Neuronal stem cell (in vitro differentiated cells): ENCODE measurements at regions not wholly inside any gene's neighbourhood (a gene's known extent, or its start where the extent isn't known, plus 50 kb on each side); places are given as distances from the start of the nearest gene placed in this dataset.

Source experiments
- DNase-seq: peaks from one replicate; pipeline ENCODE4 v3.0.0-alpha.2; 2013; ENCODE audit warnings: low spot score
- H2AFZ ChIP-seq: one replicate; pipeline ENCODE4 v1.6.1; 2013; ENCODE audit warnings: mild to moderate bottlenecking, low read length, inconsistent platforms
- H2AK5ac ChIP-seq: 2 replicates; pipeline ENCODE4 v1.6.1; 2013; ENCODE audit warnings: low read depth, mild to moderate bottlenecking, inconsistent platforms, low read length, moderate library complexity, mixed read lengths
- H2BK120ac ChIP-seq: 2 replicates; pipeline ENCODE4 v1.6.1; 2013; ENCODE audit warnings: low read depth, mild to moderate bottlenecking, inconsistent platforms, low read length, moderate library complexity, mixed read lengths
- H2BK12ac ChIP-seq: one replicate; pipeline ENCODE4 v1.6.1; 2013; ENCODE audit warnings: low read length, inconsistent platforms
- H2BK15ac ChIP-seq: 2 replicates; pipeline ENCODE4 v1.6.1; 2013; ENCODE audit warnings: mild to moderate bottlenecking, low read length, inconsistent platforms, mixed read lengths
- H2BK5ac ChIP-seq: one replicate; pipeline ENCODE4 v1.6.1; 2013; ENCODE audit warnings: inconsistent platforms, mild to moderate bottlenecking, low read length, moderate library complexity
- H3K14ac ChIP-seq: one replicate; pipeline ENCODE4 v1.6.1; 2013; ENCODE audit warnings: low read length, inconsistent platforms
- H3K18ac ChIP-seq: 2 replicates; pipeline ENCODE4 v1.6.1; 2013; ENCODE audit warnings: low read length, inconsistent platforms
- H3K23ac ChIP-seq: 2 replicates; pipeline ENCODE4 v1.6.1; 2013; ENCODE audit warnings: low read depth, mild to moderate bottlenecking, mixed read lengths, low read length, inconsistent platforms; ENCODE audit not compliant: poor library complexity
- H3K27ac ChIP-seq: replicated peaks from 3 replicates; pipeline ENCODE4 v1.5.1; 2013; ENCODE audit warnings: low read length, inconsistent platforms
- H3K27me3 ChIP-seq, 3 experiments: 2 replicates each; pipeline ENCODE4 v1.6.1; 2013; ENCODE audit warnings: low read length in 3 of 3, mild to moderate bottlenecking in 2 of 3, inconsistent platforms in 1 of 3, low read depth in 1 of 3, mixed read lengths in 1 of 3, moderate library complexity in 1 of 3; ENCODE audit not compliant: control insufficient read depth in 3 of 3, insufficient read depth in 3 of 3
- H3K36me3 ChIP-seq, 2 donors: replicated peaks in 1 of 2; 2 replicates each; pipeline ENCODE4 v1.6.1; 2013; ENCODE audit warnings: low read length in 2 of 2; ENCODE audit not compliant: control insufficient read depth in 2 of 2, insufficient read depth in 2 of 2
- H3K4ac ChIP-seq: 2 replicates; pipeline ENCODE4 v1.6.1; 2013; ENCODE audit warnings: inconsistent platforms, mild to moderate bottlenecking, low read length, moderate library complexity
- H3K4me1 ChIP-seq, 2 donors: 1 replicate in 1 of 2; 2 replicates in 1 of 2; pipeline ENCODE4 v1.6.1; 2013; ENCODE audit warnings: low read length in 2 of 2, low read depth in 1 of 2; ENCODE audit not compliant: control insufficient read depth in 2 of 2, insufficient read depth in 1 of 2
- H3K4me2 ChIP-seq: one replicate; pipeline ENCODE4 v1.6.1; 2013; ENCODE audit warnings: mild to moderate bottlenecking, low read length, inconsistent platforms; ENCODE audit not compliant: insufficient read depth, poor library complexity, severe bottlenecking
- H3K4me3 ChIP-seq, 2 donors: 2 replicates each; pipeline ENCODE4 v1.5.1; 2013; ENCODE audit warnings: low read length in 2 of 2, mild to moderate bottlenecking in 2 of 2, inconsistent platforms in 1 of 2, moderate library complexity in 1 of 2
- H3K79me1 ChIP-seq: one replicate; pipeline ENCODE4 v1.6.1; 2013; ENCODE audit warnings: low read depth, mild to moderate bottlenecking, inconsistent platforms, low read length, moderate library complexity
- H3K9ac ChIP-seq: one replicate; pipeline ENCODE4 v1.6.1; 2013; ENCODE audit warnings: mild to moderate bottlenecking, low read depth, low read length, inconsistent platforms; ENCODE audit not compliant: poor library complexity
- H3K9me3 ChIP-seq, 2 donors: replicated peaks in 1 of 2; 2 replicates each; pipeline versions ENCODE3 to v1.6.1; 2013; ENCODE audit warnings: low read length in 2 of 2, mild to moderate bottlenecking in 2 of 2, inconsistent platforms in 1 of 2, low read depth in 1 of 2, mixed read lengths in 1 of 2, moderate library complexity in 1 of 2; ENCODE audit not compliant: control insufficient read depth in 2 of 2, insufficient read depth in 1 of 2
- H4K8ac ChIP-seq: one replicate; pipeline ENCODE4 v1.6.1; 2013; ENCODE audit warnings: low read depth, mild to moderate bottlenecking, inconsistent platforms, low read length, moderate library complexity
- H4K91ac ChIP-seq: one replicate; pipeline ENCODE4 v1.6.1; 2013; ENCODE audit warnings: low read length, low read depth, mild to moderate bottlenecking, inconsistent platforms; ENCODE audit not compliant: poor library complexity
- WGBS, 2 donors: extraction: QIAGEN DNeasy Blood & Tissue Kit; methylation state at CpG; one replicate each; pipeline ENCODE4 v1.1.7; 2013; ENCODE audit warnings: missing lambda C conversion rate in 2 of 2, mixed read lengths in 1 of 2; ENCODE audit not compliant: insufficient read length in 2 of 2, insufficient replicate concordance in 1 of 2; ENCODE audit errors: extremely low coverage in 2 of 2; 5-methylcytosine and 5-hydroxymethylcytosine counted together

DNA sequence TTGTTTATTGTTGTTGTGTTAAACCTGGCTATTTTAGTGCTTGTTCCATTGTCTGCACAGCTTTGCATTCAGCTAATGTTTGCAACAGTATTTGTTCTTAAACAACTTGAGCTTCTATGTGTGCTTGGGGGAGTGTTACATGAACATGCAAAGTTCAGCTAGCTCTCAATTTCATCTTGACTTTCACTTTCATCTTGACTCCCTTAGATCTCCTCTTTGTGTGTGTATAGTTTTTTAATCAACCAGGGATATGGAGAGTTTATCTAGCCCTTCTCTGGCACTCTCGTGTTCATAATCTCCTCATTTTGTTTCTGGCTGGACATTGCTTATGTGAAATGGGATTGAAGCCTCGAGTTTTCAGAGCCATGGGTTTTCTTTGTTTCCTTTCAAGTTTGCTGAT is 212.4 kb upstream of the ZBTB20 start:
- H2BK120ac ChIP-seq = no peak overlapping the region
- H3K27me3 ChIP-seq = no peaks in the 10 kb centered on the region
- no peak overlapping the region for H3K9ac ChIP-seq
- no peak overlapping the region for H3K23ac ChIP-seq
- H3K36me3 ChIP-seq = no peaks in the 10 kb centered on the region
- WGBS, 2 donors = no CpG with 5 or more reads among the region's 2 CpGs
- H3K27ac ChIP-seq = no peak overlapping the region
- H3K9me3 ChIP-seq = no peaks in the 10 kb centered on the region
- no peak overlapping the region for H2BK5ac ChIP-seq
- H4K91ac ChIP-seq = no peak overlapping the region
- no peaks in the 10 kb centered on the region for H3K4me1 ChIP-seq
- no peak overlapping the region for H4K8ac ChIP-seq
- H3K4ac ChIP-seq = no peak overlapping the region
- no peaks in the 10 kb centered on the region for H3K79me1 ChIP-seq
- H2AFZ ChIP-seq = peak overlapping the region; percentile 64
- H3K14ac ChIP-seq = no peak overlapping the region
- no peak for DNase-seq
- no peak overlapping the region for H2BK12ac ChIP-seq
- no peak overlapping the region for H3K4me2 ChIP-seq
- H3K18ac ChIP-seq = no peak overlapping the region
- H2BK15ac ChIP-seq = no peak overlapping the region
- no peak overlapping the region for H3K4me3 ChIP-seq
- H2AK5ac ChIP-seq = no peak overlapping the region

DNA sequence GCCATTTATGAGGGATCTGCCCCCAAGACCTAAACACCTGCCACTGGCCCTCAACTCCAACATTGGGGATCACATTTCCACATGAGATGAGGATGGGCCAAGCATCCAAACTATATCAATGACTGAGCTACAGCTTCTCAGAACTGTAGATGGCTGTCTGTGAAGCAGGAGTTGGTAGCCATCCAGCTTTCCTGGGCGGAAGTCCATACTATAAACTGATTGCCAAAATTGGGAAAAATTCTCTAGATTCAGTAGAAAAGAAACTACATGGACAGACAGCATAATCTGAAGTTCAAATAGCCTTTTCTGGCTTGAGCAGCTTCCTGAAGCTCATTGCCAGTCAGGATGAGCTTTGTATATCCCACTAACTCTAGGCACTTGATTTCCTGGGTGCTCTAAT is 214.7 kb upstream of the ZBTB20 start:
- Histone ChIP-seq H3K4me3 (no peak overlapping the region), H3K79me1 (no peaks in the 10 kb centered on the region), H2AK5ac (no peak overlapping the region), H3K9me3 (no peaks in the 10 kb centered on the region), H3K27ac (no peak overlapping the region), H2BK5ac (no peak overlapping the region), H2BK120ac (no peak overlapping the region), H3K36me3 (no peaks in the 10 kb centered on the region), H3K4me1 (no peaks in the 10 kb centered on the region), H4K8ac (no peak overlapping the region), H3K9ac (no peak overlapping the region), H2AFZ (no peak overlapping the region), H3K4me2 (no peak overlapping the region), H3K27me3 (no peaks in the 10 kb centered on the region), H3K14ac (no peak overlapping the region), H3K4ac (no peak overlapping the region), H2BK15ac (no peak overlapping the region), H2BK12ac (no peak overlapping the region), H3K18ac (no peak overlapping the region), H3K23ac (no peak overlapping the region), H4K91ac (no peak overlapping the region)
- no peak for DNase-seq
- WGBS, 2 donors = no CpG with 5 or more reads among the region's 1 CpG

GRCh38 chr3:115363071-115363470 is 216.0 kb upstream of the ZBTB20 start:
- H3K9me3 ChIP-seq = no peaks in the 10 kb centered on the region
- H3K27me3 ChIP-seq = no peaks in the 10 kb centered on the region
- WGBS, 2 donors = no CpG with 5 or more reads among the region's 1 CpG
- no peak overlapping the region for H4K91ac ChIP-seq
- no peak overlapping the region for H2BK5ac ChIP-seq
- no peaks in the 10 kb centered on the region for H3K4me1 ChIP-seq
- DNase-seq = no peak
- no peaks in the 10 kb centered on the region for H3K36me3 ChIP-seq
- H2AK5ac ChIP-seq = no peak overlapping the region
- H3K79me1 ChIP-seq = no peaks in the 10 kb centered on the region
- H3K18ac ChIP-seq = no peak overlapping the region
- H2BK12ac ChIP-seq = no peak overlapping the region
- H3K27ac ChIP-seq = no peak overlapping the region
- H3K23ac ChIP-seq = no peak overlapping the region
- no peak overlapping the region for H3K14ac ChIP-seq
- H2BK120ac ChIP-seq = no peak overlapping the region
- no peak overlapping the region for H2AFZ ChIP-seq
- H3K4ac ChIP-seq = no peak overlapping the region
- no peak overlapping the region for H3K9ac ChIP-seq
- no peak overlapping the region for H3K4me2 ChIP-seq
- no peak overlapping the region for H3K4me3 ChIP-seq
- H2BK15ac ChIP-seq = no peak overlapping the region
- no peak overlapping the region for H4K8ac ChIP-seq

DNA sequence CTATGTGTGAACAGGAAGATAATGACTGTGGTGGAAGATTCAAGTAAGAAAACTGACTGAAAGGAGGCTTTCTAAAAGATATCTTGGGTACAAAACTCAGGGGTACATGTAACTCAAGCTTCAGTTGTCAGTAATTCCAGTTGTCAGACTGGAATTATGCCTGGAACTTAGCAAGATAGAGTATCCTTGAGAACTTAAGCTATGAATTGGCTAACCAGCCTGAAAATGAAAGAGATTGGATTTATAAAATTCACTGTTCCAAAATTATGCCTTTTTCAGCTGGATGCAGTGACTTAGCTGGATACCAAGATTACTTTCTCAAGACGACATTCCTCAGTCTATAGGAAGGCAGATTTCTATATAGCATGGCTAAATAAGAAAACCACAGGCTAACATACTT is 221.9 kb upstream of the ZBTB20 start:
- Histone ChIP-seq H3K79me1 (no peaks in the 10 kb centered on the region), H3K4me2 (no peak overlapping the region), H3K4me1 (no peaks in the 10 kb centered on the region), H4K8ac (no peak overlapping the region), H3K9ac (no peak overlapping the region), H3K4me3 (no peak overlapping the region), H3K9me3 (no peaks in the 10 kb centered on the region), H4K91ac (no peak overlapping the region), H3K36me3 (no peaks in the 10 kb centered on the region), H3K27me3 (no peaks in the 10 kb centered on the region), H2BK120ac (no peak overlapping the region), H3K18ac (no peak overlapping the region), H2AFZ (no peak overlapping the region), H3K14ac (no peak overlapping the region), H2BK15ac (no peak overlapping the region), H2BK12ac (no peak overlapping the region), H2AK5ac (no peak overlapping the region), H3K23ac (no peak overlapping the region), H3K27ac (no peak overlapping the region), H2BK5ac (no peak overlapping the region), H3K4ac (no peak overlapping the region)
- WGBS, 2 donors = no CpG with 5 or more reads among the region's 1 CpG
- no peak for DNase-seq
